K562 (cell line): ENCODE measurements at regions not wholly inside any gene's neighbourhood (a gene's known extent, or its start where the extent isn't known, plus 50 kb on each side); places are given as distances from the start of the nearest gene placed in this dataset.

Source experiments
- BDP1 ChIP-seq: IDR thresholded peaks from 3 replicates; pipeline ENCODE4 v1.6.1; 2011; ENCODE audit not compliant: insufficient read length, insufficient read depth
- MYC ChIP-seq, 2 experiments: fragments of 250-450 bp in 1 of 2; sonication (Bioruptor Pico) in 1 of 2; IDR thresholded peaks; 2 replicates each; pipeline versions ENCODE4 v1.5.1 to v1.6.1; 2012 to 2021; ENCODE audit warnings: low read depth in 2 of 2, borderline replicate concordance in 1 of 2, improper control_type of control experiment in 1 of 2, low read length in 1 of 2, mild to moderate bottlenecking in 1 of 2, moderate library complexity in 1 of 2
- NRF1 ChIP-seq, 2 experiments: fragments of 450-650 bp; IDR thresholded peaks in 1 of 2; conservative IDR thresholded peaks in 1 of 2; 2 replicates each; pipeline ENCODE4 v1.6.1; 2014; ENCODE audit warnings: mild to moderate bottlenecking in 2 of 2
- RAD21 ChIP-seq, 2 experiments: fragments of 250-450 bp in 1 of 2; fragments of 450-650 bp in 1 of 2; sonication (Bioruptor Pico) in 1 of 2; formaldehyde crosslinking in 1 of 2; IDR thresholded peaks in 1 of 2; conservative IDR thresholded peaks in 1 of 2; 2 replicates each; pipeline versions ENCODE4 v1.4.0 to v1.8.0; 2020 to 2022; ENCODE audit warnings: mild to moderate bottlenecking in 2 of 2, moderate library complexity in 1 of 2
- SETDB1 ChIP-seq: IDR thresholded peaks from one replicate; pipeline ENCODE4 v1.6.1; 2012; ENCODE audit warnings: low read length, control low read depth, inconsistent platforms
- THRAP3 ChIP-seq: fragments of 450-650 bp; IDR thresholded peaks from 2 replicates; pipeline ENCODE4 v1.6.1; 2016; ENCODE audit warnings: mild to moderate bottlenecking, inconsistent platforms, borderline replicate concordance
- TRIM24 ChIP-seq, 2 experiments: fragments of 450-650 bp; IDR thresholded peaks; 2 replicates each; pipeline ENCODE4 v1.6.1; 2016
- ZNF174 ChIP-seq: fragments of 250-450 bp; sonication (Bioruptor Pico); IDR thresholded peaks from 2 replicates; pipeline ENCODE4 v1.4.0; 2020; ENCODE audit warnings: mild to moderate bottlenecking
- TF ChIP-seq, protein P1 (sequence below): fragments of 450-650 bp; formaldehyde crosslinking; IDR thresholded peaks from 2 replicates; pipeline ENCODE4 v1.4.0; 2022; ENCODE audit warnings: missing genetic modification characterization

DNA sequence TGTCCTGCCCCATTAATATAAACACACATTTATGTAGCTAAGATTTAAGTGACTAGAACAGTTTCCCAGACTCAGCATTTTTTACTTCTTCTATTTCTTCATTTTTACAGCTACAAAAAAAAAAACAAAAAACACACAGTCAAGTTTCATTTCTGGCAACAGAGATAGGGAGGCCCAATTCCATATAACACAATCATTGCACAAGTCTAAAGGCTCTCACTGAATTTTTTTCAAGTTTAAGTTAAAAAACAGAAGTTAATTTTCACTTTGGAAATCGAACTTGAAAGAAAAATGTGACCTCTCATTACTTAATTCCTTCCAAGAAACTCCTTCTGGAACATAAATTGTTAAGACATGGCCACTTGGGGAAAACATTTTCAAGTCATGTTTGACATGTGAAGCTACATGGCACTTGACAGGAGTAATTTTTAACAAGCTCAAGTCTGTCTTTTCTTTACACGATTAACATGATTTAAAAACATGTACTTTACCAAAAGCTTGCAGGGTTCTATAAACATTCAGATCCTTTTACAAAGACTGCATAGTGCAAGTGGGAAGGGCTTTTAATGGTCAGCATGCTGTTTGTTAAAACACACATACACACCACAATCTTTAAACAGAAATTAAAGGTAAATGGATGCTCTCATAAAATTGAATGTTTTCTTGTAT is 100.1 kb upstream of the CCDC28A start:
- TF ChIP-seq ZNF174 (CRISPR knock-in tag) (no peak), RAD21 (CRISPR knock-in tag; conservative IDR thresholded peaks at IDR 0.05 in 1 of 2, IDR thresholded peaks at IDR 0.05 in 1 of 2) (no peak), NRF1 (conservative IDR thresholded peaks at IDR 0.05 in 1 of 2, IDR thresholded peaks at IDR 0.05 in 1 of 2) (no peak), SETDB1 (no peak), TRIM24 (IDR thresholded peaks at IDR 0.05) (no peak), THRAP3 (no peak), BDP1 (no peak), MYC (IDR thresholded peaks at IDR 0.05; ENCODE audit: low read depth, low read length) (no peak), MYC (CRISPR knock-in tag; IDR thresholded peaks at IDR 0.05; ENCODE audit: borderline replicate concordance, low read depth) (no peak)
- TF ChIP-seq, protein P1, sequence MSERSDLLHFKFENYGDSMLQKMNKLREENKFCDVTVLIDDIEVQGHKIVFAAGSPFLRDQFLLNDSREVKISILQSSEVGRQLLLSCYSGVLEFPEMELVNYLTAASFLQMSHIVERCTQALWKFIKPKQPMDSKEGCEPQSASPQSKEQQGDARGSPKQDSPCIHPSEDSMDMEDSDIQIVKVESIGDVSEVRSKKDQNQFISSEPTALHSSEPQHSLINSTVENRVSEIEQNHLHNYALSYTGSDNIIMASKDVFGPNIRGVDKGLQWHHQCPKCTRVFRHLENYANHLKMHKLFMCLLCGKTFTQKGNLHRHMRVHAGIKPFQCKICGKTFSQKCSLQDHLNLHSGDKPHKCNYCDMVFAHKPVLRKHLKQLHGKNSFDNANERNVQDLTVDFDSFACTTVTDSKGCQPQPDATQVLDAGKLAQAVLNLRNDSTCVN: no peak
